Neural cell (in vitro differentiated cells): ENCODE measurements at regions not wholly inside any gene's neighbourhood (a gene's known extent, or its start where the extent isn't known, plus 50 kb on each side); places are given as distances from the start of the nearest gene placed in this dataset.

Experiments used
- H2AFZ ChIP-seq: fragments of 200-600, 300-800 bp; sonication (generic), shearing (Covaris generic); 2 replicates; pipeline ENCODE4 v1.6.0; 2014; ENCODE audit warnings: low read depth, mild to moderate bottlenecking, antibody characterized with exemption, low read length, moderate library complexity
- H3F3A ChIP-seq: fragments of 200-600 bp; shearing (Covaris generic); 2 replicates; pipeline ENCODE4 v1.6.1; 2016; ENCODE audit warnings: mild to moderate bottlenecking, moderate library complexity, mixed read lengths, antibody characterized with exemption, low read length; ENCODE audit not compliant: insufficient read depth, poor library complexity, severe bottlenecking
- H3K27ac ChIP-seq: fragments of 200-600, 300-800 bp; sonication (generic), shearing (Covaris generic); 2 replicates; pipeline ENCODE4 v1.5.1; 2014; ENCODE audit warnings: mild to moderate bottlenecking, low read length, moderate library complexity
- H3K27me3 ChIP-seq: fragments of 300-800, 200-600 bp; sonication (generic), shearing (Covaris generic); 2 replicates; pipeline ENCODE4 v1.6.0; 2014; ENCODE audit warnings: mild to moderate bottlenecking, low read depth, low read length, moderate library complexity; ENCODE audit not compliant: insufficient read depth
- H3K36me3 ChIP-seq: fragments of 300-800, 200-600 bp; sonication (generic), shearing (Covaris generic); 2 replicates; pipeline ENCODE4 v1.5.1; 2014; ENCODE audit warnings: mild to moderate bottlenecking, antibody characterized with exemption, low read length, moderate library complexity; ENCODE audit not compliant: insufficient read depth
- H3K4me2 ChIP-seq: fragments of 300-800, 200-600 bp; sonication (generic), shearing (Covaris generic); 2 replicates; pipeline ENCODE4 v1.6.0; 2014; ENCODE audit warnings: mild to moderate bottlenecking, low read length
- H3K4me3 ChIP-seq: fragments of 300-800, 200-600 bp; sonication (generic), shearing (Covaris generic); 2 replicates; pipeline ENCODE4 v1.5.1; 2014; ENCODE audit warnings: mild to moderate bottlenecking, low read length, moderate library complexity
- H3K79me2 ChIP-seq: fragments of 200-600 bp; shearing (Covaris generic); replicated peaks from 2 replicates; pipeline ENCODE4 v1.6.0; 2014; ENCODE audit warnings: mild to moderate bottlenecking, low read length, moderate library complexity; ENCODE audit not compliant: insufficient read depth
- H3K9ac ChIP-seq: fragments of 300-800, 200-600 bp; sonication (generic), shearing (Covaris generic); 2 replicates; pipeline ENCODE4 v1.6.1; 2016; ENCODE audit warnings: mild to moderate bottlenecking, low read length, mixed read lengths
- H3K9me2 ChIP-seq: fragments of 200-600 bp; shearing (Covaris generic); 2 replicates; pipeline ENCODE4 v1.6.1; 2016; ENCODE audit warnings: mild to moderate bottlenecking, low read length, mixed read lengths; ENCODE audit not compliant: insufficient read depth
- H3K9me3 ChIP-seq: fragments of 200-600, 300-800 bp; sonication (generic), shearing (Covaris generic); 2 replicates; pipeline ENCODE4 v1.6.1; 2016; ENCODE audit warnings: mild to moderate bottlenecking, mixed run types, low read length, moderate library complexity, mixed read lengths
- H4K20me1 ChIP-seq: fragments of 200-600 bp; shearing (Covaris generic); 2 replicates; pipeline ENCODE4 v1.6.1; 2016; ENCODE audit warnings: mild to moderate bottlenecking, mixed run types; ENCODE audit not compliant: insufficient read depth
- EP300 ChIP-seq: fragments of 450-650 bp; conservative IDR thresholded peaks from 2 replicates; pipeline ENCODE4 v1.6.1; 2014; ENCODE audit warnings: antibody characterized with exemption, mild to moderate bottlenecking, moderate library complexity; ENCODE audit not compliant: poor library complexity, severe bottlenecking
- EZH2 ChIP-seq: fragments of 200-600, 300-800 bp; shearing (Covaris generic), sonication (generic); IDR thresholded peaks from 2 replicates; pipeline ENCODE4 v1.6.1; 2014; ENCODE audit warnings: antibody characterized with exemption, low read length, borderline replicate concordance, mild to moderate bottlenecking; ENCODE audit not compliant: insufficient read depth, poor library complexity, severe bottlenecking
- MXI1 ChIP-seq: fragments of 450-650 bp; conservative IDR thresholded peaks from 2 replicates; pipeline ENCODE4 v1.6.1; 2014; ENCODE audit warnings: antibody characterized with exemption, mild to moderate bottlenecking; ENCODE audit not compliant: poor library complexity, severe bottlenecking
- POLR2AphosphoS5 ChIP-seq: IDR thresholded peaks from 2 replicates; pipeline ENCODE4 v1.6.1; 2012
- RAD21 ChIP-seq: fragments of 450-650 bp; conservative IDR thresholded peaks from 2 replicates; pipeline ENCODE4 v1.6.1; 2014; ENCODE audit warnings: antibody characterized with exemption, mild to moderate bottlenecking, moderate library complexity
- SMC3 ChIP-seq: fragments of 450-650 bp; conservative IDR thresholded peaks from 2 replicates; pipeline ENCODE4 v1.6.1; 2014; ENCODE audit warnings: antibody characterized with exemption, mild to moderate bottlenecking, moderate library complexity; ENCODE audit not compliant: poor library complexity
- TAF1 ChIP-seq: IDR thresholded peaks from 2 replicates; pipeline ENCODE4 v1.6.1; 2012; ENCODE audit warnings: low read depth
- TF ChIP-seq, protein P1 (sequence below): IDR thresholded peaks from 2 replicates; pipeline ENCODE4 v1.6.1; 2012; ENCODE audit warnings: borderline replicate concordance
- TF ChIP-seq, protein P2 (sequence below): fragments of 450-650 bp; IDR thresholded peaks from 2 replicates; pipeline ENCODE4 v1.5.1; 2014; ENCODE audit warnings: antibody characterized with exemption, mild to moderate bottlenecking, moderate library complexity; ENCODE audit not compliant: poor library complexity, severe bottlenecking

DNA sequence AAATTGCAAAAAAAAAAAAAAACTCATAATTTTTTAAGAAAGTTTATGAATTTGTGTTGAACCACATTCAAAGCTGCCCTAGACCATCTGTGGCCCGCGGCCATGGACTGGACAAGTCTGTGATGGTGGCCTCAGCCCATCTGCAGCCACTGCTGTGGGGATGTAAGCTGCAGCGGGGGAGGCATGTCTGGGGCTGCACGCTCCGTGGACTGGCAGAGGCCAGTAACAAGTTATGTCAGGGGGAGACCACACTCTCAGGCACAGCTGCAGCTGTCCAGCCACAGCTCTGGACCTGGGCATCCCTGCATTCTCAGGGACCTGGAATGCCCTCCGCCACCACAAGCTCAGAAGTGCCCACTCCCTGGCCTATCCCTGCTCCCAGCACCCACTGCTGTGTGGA, 1272.3 kb upstream of the CDH9 start:
- no peak overlapping the region for H3K27ac ChIP-seq

DNA sequence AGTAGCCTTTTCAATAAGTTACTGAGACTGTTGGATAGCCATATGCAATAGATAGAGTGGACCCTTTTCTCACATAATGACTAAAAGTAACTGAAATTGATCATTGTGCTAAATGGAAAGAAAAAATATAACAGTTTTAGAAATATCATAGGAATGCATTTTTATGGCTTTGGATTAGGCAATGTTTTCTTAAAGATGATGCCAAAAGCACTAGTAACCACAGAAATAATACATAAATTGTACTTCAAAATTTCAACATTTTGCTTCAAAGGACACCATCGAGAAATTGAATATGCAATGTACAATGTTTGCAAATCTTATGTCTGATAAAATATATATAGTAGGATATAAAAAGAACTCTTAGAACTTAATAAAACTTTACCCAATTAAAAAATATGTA, 1267.5 kb upstream of the CDH9 start:
- H3K79me2 ChIP-seq: no peaks in the 10 kb centered on the region

More for the DNA sequence above, 1272.3 kb upstream of the CDH9 start:
- Histone ChIP-seq H3K36me3 (no peaks in the 10 kb centered on the region), H3K4me2 (no peak overlapping the region), H4K20me1 (no peaks in the 10 kb centered on the region), H3F3A (no peaks in the 10 kb centered on the region), H2AFZ (no peak overlapping the region), H3K9me3 (no peaks in the 10 kb centered on the region), H3K9me2 (no peaks in the 10 kb centered on the region), H3K9ac (no peak overlapping the region), H3K4me3 (no peak overlapping the region), H3K27me3 (no peaks in the 10 kb centered on the region), H3K79me2 (no peaks in the 10 kb centered on the region)
- TF ChIP-seq, protein P1, sequence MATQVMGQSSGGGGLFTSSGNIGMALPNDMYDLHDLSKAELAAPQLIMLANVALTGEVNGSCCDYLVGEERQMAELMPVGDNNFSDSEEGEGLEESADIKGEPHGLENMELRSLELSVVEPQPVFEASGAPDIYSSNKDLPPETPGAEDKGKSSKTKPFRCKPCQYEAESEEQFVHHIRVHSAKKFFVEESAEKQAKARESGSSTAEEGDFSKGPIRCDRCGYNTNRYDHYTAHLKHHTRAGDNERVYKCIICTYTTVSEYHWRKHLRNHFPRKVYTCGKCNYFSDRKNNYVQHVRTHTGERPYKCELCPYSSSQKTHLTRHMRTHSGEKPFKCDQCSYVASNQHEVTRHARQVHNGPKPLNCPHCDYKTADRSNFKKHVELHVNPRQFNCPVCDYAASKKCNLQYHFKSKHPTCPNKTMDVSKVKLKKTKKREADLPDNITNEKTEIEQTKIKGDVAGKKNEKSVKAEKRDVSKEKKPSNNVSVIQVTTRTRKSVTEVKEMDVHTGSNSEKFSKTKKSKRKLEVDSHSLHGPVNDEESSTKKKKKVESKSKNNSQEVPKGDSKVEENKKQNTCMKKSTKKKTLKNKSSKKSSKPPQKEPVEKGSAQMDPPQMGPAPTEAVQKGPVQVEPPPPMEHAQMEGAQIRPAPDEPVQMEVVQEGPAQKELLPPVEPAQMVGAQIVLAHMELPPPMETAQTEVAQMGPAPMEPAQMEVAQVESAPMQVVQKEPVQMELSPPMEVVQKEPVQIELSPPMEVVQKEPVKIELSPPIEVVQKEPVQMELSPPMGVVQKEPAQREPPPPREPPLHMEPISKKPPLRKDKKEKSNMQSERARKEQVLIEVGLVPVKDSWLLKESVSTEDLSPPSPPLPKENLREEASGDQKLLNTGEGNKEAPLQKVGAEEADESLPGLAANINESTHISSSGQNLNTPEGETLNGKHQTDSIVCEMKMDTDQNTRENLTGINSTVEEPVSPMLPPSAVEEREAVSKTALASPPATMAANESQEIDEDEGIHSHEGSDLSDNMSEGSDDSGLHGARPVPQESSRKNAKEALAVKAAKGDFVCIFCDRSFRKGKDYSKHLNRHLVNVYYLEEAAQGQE: no peak
- TF ChIP-seq SMC3: no peak

DNA sequence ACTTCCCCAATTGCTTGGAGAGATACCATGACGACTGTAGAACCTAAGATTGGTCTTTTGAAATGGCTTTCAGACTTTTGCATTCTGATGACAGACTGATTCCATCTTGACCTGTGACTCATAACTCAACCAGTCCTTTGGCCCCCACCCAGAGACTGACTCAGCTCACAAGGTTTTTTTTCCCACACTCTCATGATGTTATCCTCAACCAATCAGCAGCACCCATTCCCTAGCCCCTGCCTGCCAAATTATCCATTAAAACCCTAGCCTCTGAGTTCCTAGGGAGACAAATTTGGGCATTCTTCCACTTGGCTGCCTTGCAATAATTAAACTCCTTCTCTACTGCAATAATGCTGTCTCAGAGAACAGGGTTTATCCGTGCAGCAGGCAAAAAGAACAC, 1263.3 kb upstream of the CDH9 start:
- Histone ChIP-seq H3K36me3 (no peaks in the 10 kb centered on the region), H3K27ac (no peak overlapping the region), H3K9ac (no peak overlapping the region), H3K9me2 (no peaks in the 10 kb centered on the region), H3F3A (no peaks in the 10 kb centered on the region), H3K27me3 (no peaks in the 10 kb centered on the region), H4K20me1 (no peaks in the 10 kb centered on the region), H3K79me2 (no peaks in the 10 kb centered on the region), H2AFZ (no peak overlapping the region), H3K9me3 (no peaks in the 10 kb centered on the region), H3K4me3 (no peak overlapping the region), H3K4me2 (no peak overlapping the region)
- TF ChIP-seq TAF1 (no peak), RAD21 (no peak), MXI1 (no peak), SMC3 (no peak), POLR2AphosphoS5 (no peak), EZH2 (no peak), EP300 (no peak)
- TF ChIP-seq, protein P2, sequence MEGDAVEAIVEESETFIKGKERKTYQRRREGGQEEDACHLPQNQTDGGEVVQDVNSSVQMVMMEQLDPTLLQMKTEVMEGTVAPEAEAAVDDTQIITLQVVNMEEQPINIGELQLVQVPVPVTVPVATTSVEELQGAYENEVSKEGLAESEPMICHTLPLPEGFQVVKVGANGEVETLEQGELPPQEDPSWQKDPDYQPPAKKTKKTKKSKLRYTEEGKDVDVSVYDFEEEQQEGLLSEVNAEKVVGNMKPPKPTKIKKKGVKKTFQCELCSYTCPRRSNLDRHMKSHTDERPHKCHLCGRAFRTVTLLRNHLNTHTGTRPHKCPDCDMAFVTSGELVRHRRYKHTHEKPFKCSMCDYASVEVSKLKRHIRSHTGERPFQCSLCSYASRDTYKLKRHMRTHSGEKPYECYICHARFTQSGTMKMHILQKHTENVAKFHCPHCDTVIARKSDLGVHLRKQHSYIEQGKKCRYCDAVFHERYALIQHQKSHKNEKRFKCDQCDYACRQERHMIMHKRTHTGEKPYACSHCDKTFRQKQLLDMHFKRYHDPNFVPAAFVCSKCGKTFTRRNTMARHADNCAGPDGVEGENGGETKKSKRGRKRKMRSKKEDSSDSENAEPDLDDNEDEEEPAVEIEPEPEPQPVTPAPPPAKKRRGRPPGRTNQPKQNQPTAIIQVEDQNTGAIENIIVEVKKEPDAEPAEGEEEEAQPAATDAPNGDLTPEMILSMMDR: no peak
- TF ChIP-seq, protein P1: no peak

More for the DNA sequence above, 1267.5 kb upstream of the CDH9 start:
- no peaks in the 10 kb centered on the region for H3F3A ChIP-seq
- H3K27ac ChIP-seq: no peak overlapping the region
- no peak overlapping the region for H2AFZ ChIP-seq
- no peaks in the 10 kb centered on the region for H3K9me2 ChIP-seq
- H3K4me3 ChIP-seq: no peak overlapping the region
- TF ChIP-seq SMC3 (no peak), RAD21 (no peak)
- H3K36me3 ChIP-seq: no peaks in the 10 kb centered on the region
- no peak overlapping the region for H3K9ac ChIP-seq
- H3K4me2 ChIP-seq: no peak overlapping the region
- H4K20me1 ChIP-seq: no peaks in the 10 kb centered on the region
- no peaks in the 10 kb centered on the region for H3K27me3 ChIP-seq
- H3K9me3 ChIP-seq: no peaks in the 10 kb centered on the region
